ENCODE measurements at regions not wholly inside any gene's neighbourhood (a gene's known extent, or its start where the extent isn't known, plus 50 kb on each side); places are given as distances from the start of the nearest gene placed in this dataset.

- no peak for TF ChIP-seq MAX (IDR thresholded peaks at IDR 0.05; ENCODE audit: low read depth)
- no peak for TF ChIP-seq CTCF (IDR thresholded peaks at IDR 0.05)
These were observed 92.9 kb upstream of the FOXP4 start for GRCh38 chr6:41453244-41453643.

Data from SK-N-SH (cell line).